ENCODE measurements at regions not wholly inside any gene's neighbourhood (a gene's known extent, or its start where the extent isn't known, plus 50 kb on each side); places are given as distances from the start of the nearest gene placed in this dataset.
A peak's percentile ranks its signal among the peaks of the same experiment; 100 is the strongest.
"Not testable (repeated sequence)": the region's sequence is repeated elsewhere in the genome, so short reads cannot be mapped to it uniquely, and the experiment has no call there.

DNA sequence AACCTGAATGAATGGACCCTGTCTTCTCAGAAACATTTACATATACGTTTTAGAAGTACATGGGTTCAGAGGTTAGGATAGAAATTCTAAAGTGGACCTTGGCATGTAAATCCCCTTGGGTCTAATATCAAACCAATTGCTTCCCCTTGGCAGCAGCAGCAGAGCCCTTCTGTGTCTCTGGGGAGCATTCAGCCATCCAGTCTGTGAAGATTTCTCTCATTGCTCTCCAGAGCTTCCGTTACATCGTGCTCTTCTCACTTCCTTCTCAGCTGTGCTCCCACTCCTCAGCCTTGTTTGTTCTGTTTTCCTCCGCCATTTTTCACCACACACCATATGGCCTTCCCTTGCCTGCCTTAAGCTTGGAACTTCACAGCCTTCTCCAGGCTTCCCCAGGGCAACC lies 61.5 kb upstream of the ATP1B1 start:
- Mint-ChIP-seq H3K9me3 (no peaks in the 10 kb centered on the region), H3K36me3 (ENCODE audit: low read depth) (no peaks in the 10 kb centered on the region), H3K4me1 (ENCODE audit: low read depth) (peaks cover 70% of the 10 kb centered on the region), H3K4me3 (no peak overlapping the region), H3K27ac (peak overlapping the region; percentile 62), H3K27me3 (ENCODE audit: low read depth) (no peaks in the 10 kb centered on the region)
- CTCF ChIA-PET: no interaction called here
- no peak for DNase-seq
- intact Hi-C loops (cut with micrococcal nuclease): loop anchor here (1.0 to 5.0 kb wide), 5 partner anchors 54 to 752 kb away; partner anchors contain the start of genes BLZF1, F5, NME7 and SLC19A2

DNA sequence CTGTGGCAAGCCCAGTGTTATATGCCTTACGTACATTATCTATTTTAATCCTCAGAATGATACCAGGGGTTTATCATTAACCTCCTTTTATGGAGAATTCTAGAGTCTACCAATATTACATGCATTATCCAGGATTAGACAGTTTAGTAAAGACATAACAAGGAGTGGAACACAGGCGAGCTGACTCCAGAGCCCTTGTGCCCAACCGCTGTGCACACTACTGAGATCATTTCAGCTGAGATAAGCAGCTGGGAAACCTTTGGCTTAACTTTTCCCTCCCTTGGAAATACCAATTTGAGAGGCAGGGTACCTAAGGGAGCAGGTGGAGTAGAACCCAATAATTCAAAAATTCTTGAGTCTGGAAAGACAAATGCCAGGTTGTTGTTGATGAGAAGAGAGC lies 59.8 kb upstream of the ATP1B1 start:
- CTCF ChIA-PET: no interaction called here
- no peak for DNase-seq
- no peaks in the 10 kb centered on the region for H3K27me3 Mint-ChIP-seq (ENCODE audit: low read depth)
- intact Hi-C loops (cut with micrococcal nuclease): loop anchor here (1.0 to 5.0 kb wide), 4 partner anchors 60 to 541 kb away; partner anchors contain the start of genes ATP1B1, BLZF1, F5 and NME7
- H3K27ac Mint-ChIP-seq: peak overlapping the region; percentile 79
- H3K36me3 Mint-ChIP-seq (ENCODE audit: low read depth): no peaks in the 10 kb centered on the region
- H3K9me3 Mint-ChIP-seq: no peaks in the 10 kb centered on the region
- peaks cover 72% of the 10 kb centered on the region for H3K4me1 Mint-ChIP-seq (ENCODE audit: low read depth)
- H3K4me3 Mint-ChIP-seq: no peak overlapping the region

- Mint-ChIP-seq H3K4me1 (ENCODE audit: low read depth) (peaks cover 72% of the 10 kb centered on the region), H3K27ac (peak overlapping the region; percentile 79)
Measured at GRCh38 chr1:169047074-169047473, 59.4 kb upstream of the ATP1B1 start.

GRCh38 chr1:169048043-169048442 lies 58.4 kb upstream of the ATP1B1 start:
- no peaks in the 10 kb centered on the region for H3K36me3 Mint-ChIP-seq (ENCODE audit: low read depth)
- H3K27me3 Mint-ChIP-seq (ENCODE audit: low read depth): no peaks in the 10 kb centered on the region
- no peak overlapping the region for H3K4me3 Mint-ChIP-seq
- peak overlapping the region; percentile 79 for H3K27ac Mint-ChIP-seq
- no peak for DNase-seq
- CTCF ChIA-PET: no interaction called here
- no peaks in the 10 kb centered on the region for H3K9me3 Mint-ChIP-seq
- H3K4me1 Mint-ChIP-seq (ENCODE audit: low read depth): peaks cover 73% of the 10 kb centered on the region
- intact Hi-C loops (cut with micrococcal nuclease): loop anchor here (5.0 kb wide), 3 partner anchors 319 to 539 kb away; partner anchors contain the start of genes BLZF1, F5, NME7 and SLC19A2

More at GRCh38 chr1:169047074-169047473, 59.4 kb upstream of the ATP1B1 start:
- DNase-seq: no peak
- Mint-ChIP-seq H3K9me3 (no peaks in the 10 kb centered on the region), H3K36me3 (ENCODE audit: low read depth) (no peaks in the 10 kb centered on the region), H3K27me3 (ENCODE audit: low read depth) (no peaks in the 10 kb centered on the region), H3K4me3 (no peak overlapping the region)
- intact Hi-C loops (cut with micrococcal nuclease): loop anchor here (1.0 to 5.0 kb wide), 4 partner anchors 59 to 540 kb away; partner anchors contain the start of genes ATP1B1, BLZF1, F5 and NME7
- CTCF ChIA-PET: no interaction called here

DNA sequence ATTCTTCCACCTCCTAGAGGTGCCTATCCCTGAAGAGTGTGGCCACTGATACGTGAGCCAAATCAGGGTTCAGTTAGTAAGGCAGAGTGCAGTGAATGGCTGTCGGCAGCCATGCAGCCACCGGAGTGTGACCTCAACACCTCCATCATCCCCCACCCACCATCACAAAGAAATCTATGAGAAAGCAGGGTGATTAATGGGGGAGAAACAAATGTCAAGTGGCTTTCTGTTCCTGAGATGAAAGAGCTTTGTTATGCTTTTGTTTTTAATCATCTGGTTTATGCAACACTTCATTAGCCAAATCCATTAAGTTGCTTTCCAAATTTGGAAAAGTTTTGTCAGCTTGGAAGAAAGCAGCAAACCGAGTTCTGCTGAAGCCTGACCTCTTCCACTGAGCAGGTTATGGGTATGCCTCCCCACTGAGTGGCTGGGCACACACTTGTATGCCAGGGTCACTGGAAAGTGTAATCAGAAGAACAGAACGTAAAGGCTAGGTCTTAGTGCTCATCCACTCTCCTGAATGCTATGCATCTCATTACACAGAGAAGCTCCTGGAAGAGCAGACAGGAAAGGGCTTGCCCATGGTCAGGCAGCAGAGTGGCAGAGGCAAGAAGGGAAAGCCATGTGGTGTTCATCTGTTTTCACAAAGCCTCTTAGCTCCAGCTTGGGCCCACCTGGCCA lies 57.1 kb upstream of the ATP1B1 start:
- no peak overlapping the region for H3K4me3 Mint-ChIP-seq
- intact Hi-C loops (cut with micrococcal nuclease): loop anchor here (1.0 to 5.0 kb wide), 5 partner anchors 37 to 538 kb away; partner anchors contain the start of genes BLZF1, F5, NME7 and SLC19A2
- H3K27ac Mint-ChIP-seq: peak overlapping the region; percentile 76
- no peaks in the 10 kb centered on the region for H3K9me3 Mint-ChIP-seq
- no peaks in the 10 kb centered on the region for H3K36me3 Mint-ChIP-seq (ENCODE audit: low read depth)
- CTCF ChIA-PET: no interaction called here
- H3K27me3 Mint-ChIP-seq (ENCODE audit: low read depth): peaks cover 2% of the 10 kb centered on the region
- DNase-seq: peak; percentile 67
- peaks cover 61% of the 10 kb centered on the region for H3K4me1 Mint-ChIP-seq (ENCODE audit: low read depth)

DNA sequence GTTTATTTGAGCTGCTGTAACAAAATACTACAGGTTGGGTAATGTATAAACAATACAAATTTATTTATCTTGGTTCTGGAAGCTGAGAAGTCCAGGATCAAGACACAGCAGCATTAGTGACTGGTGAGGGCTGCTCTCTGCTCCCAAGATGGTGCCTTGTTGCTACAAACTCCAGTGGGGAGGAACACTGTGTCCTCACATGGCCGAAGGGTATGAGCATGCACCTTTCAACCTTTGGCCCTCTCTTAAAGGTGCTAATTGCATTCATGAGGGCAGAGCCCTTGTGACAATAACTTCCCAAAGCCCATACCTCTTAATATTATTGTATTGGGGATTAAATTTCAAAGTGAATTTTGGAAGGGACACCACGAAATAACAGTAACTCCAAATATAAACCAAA lies 55.3 kb upstream of the ATP1B1 start:
- H3K36me3 Mint-ChIP-seq (ENCODE audit: low read depth): no peaks in the 10 kb centered on the region
- no peaks in the 10 kb centered on the region for H3K9me3 Mint-ChIP-seq
- CTCF ChIA-PET: no interaction called here
- H3K27ac Mint-ChIP-seq: no peak overlapping the region
- H3K27me3 Mint-ChIP-seq (ENCODE audit: low read depth): peaks cover 2% of the 10 kb centered on the region
- intact Hi-C loops (cut with micrococcal nuclease): no loop called here
- DNase-seq: no peak
- H3K4me1 Mint-ChIP-seq (ENCODE audit: low read depth): peaks cover 45% of the 10 kb centered on the region
- H3K4me3 Mint-ChIP-seq: no peak overlapping the region

DNA sequence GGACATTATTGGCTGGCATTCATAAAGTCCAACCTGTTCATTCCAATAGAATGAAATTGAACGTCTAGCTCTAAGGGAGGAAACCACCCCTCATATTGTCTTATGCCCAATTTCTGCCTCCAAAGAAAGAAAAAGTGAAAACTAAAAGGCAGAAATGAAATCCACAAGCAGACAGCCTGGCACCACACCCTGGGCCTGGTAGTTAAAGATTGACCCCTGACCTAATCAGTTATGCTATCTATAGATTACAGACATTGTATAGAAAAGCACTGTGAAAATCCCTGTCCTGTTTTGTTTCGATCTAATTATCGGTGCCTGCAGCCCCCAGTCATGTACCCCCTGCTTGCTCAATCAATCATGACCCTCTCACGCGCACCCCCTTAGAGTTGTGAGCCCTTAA lies 54.3 kb upstream of the ATP1B1 start:
- H3K4me3 Mint-ChIP-seq; intact Hi-C loops (cut with micrococcal nuclease); H3K9me3 Mint-ChIP-seq; DNase-seq; H3K36me3 Mint-ChIP-seq (ENCODE audit: low read depth); H3K27ac Mint-ChIP-seq; H3K27me3 Mint-ChIP-seq (ENCODE audit: low read depth); CTCF ChIA-PET: not testable (repeated sequence)
- peaks cover 35% of the 10 kb centered on the region for H3K4me1 Mint-ChIP-seq (ENCODE audit: low read depth)

- no peak overlapping the region for H3K27ac Mint-ChIP-seq
- intact Hi-C loops (cut with micrococcal nuclease): no loop called here
- H3K27me3 Mint-ChIP-seq (ENCODE audit: low read depth): peaks cover 2% of the 10 kb centered on the region
Measured at GRCh38 chr1:169052727-169053126, 53.8 kb upstream of the ATP1B1 start.

DNA sequence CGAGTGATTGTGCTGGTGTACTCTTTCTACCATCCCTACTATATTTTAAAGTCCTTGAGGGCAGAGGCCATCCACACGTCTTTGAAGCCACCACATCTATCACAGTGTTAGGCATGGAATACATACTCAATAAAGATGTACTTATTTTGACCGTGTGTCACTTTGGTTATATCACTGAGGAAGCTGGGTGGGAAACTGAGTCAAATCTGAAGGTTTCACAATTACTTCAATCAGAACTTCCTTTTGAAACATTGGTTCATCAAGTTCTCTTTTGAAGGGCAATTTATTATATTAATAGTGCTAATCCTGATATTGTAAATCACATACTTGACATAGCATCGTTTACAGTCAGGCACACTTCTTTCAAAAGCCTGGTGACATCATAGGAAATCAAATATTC lies 53.3 kb upstream of the ATP1B1 start:
- Mint-ChIP-seq H3K9me3 (no peaks in the 10 kb centered on the region), H3K36me3 (ENCODE audit: low read depth) (no peaks in the 10 kb centered on the region), H3K4me3 (no peak overlapping the region), H3K27ac (no peak overlapping the region), H3K4me1 (ENCODE audit: low read depth) (peaks cover 24% of the 10 kb centered on the region), H3K27me3 (ENCODE audit: low read depth) (peaks cover 2% of the 10 kb centered on the region)
- CTCF ChIA-PET: no interaction called here
- no peak for DNase-seq
- intact Hi-C loops (cut with micrococcal nuclease): no loop called here

More at GRCh38 chr1:169052727-169053126, 53.8 kb upstream of the ATP1B1 start:
- Mint-ChIP-seq H3K4me1 (ENCODE audit: low read depth) (peaks cover 29% of the 10 kb centered on the region), H3K9me3 (no peaks in the 10 kb centered on the region), H3K4me3 (no peak overlapping the region), H3K36me3 (ENCODE audit: low read depth) (no peaks in the 10 kb centered on the region)
- CTCF ChIA-PET: no interaction called here
- DNase-seq: no peak

All from activated naive CD4-positive, alpha-beta T cell treated with anti-CD3 and anti-CD28 coated beads for 36 hours (primary cell).